Activated CD4-positive, alpha-beta memory T cell treated with anti-CD3 and anti-CD28 coated beads for 36 hours (primary cell): ENCODE measurements at regions not wholly inside any gene's neighbourhood (a gene's known extent, or its start where the extent isn't known, plus 50 kb on each side); places are given as distances from the start of the nearest gene placed in this dataset.
"Not testable (repeated sequence)": the region's sequence is repeated elsewhere in the genome, so short reads cannot be mapped to it uniquely, and the experiment has no call there.

Experiments used
- CTCF ChIA-PET: fragments of 350-600 bp; sonication (Branson Sonifier 250); formaldehyde crosslinking; loops from one replicate; lab custom pipeline; 2021; ENCODE audit warnings: antibody characterized with exemption, inconsistent platforms; lab: Charles Lee
- POLR2A ChIA-PET: fragments of 350-600 bp; sonication (Branson Sonifier 250); formaldehyde crosslinking; loops from one replicate; lab custom pipeline; 2021; ENCODE audit warnings: antibody characterized with exemption; lab: Charles Lee
- DNase-seq: peaks from one replicate; pipeline ENCODE4 v3.0.0-alpha.2; 2020
- H3K27ac Mint-ChIP-seq: one replicate; pipeline ENCODE4 v1.8.0; 2021; ENCODE audit warnings: mixed read lengths
- H3K27me3 Mint-ChIP-seq: one replicate; pipeline ENCODE4 v1.8.0; 2021; ENCODE audit warnings: mixed read lengths
- H3K36me3 Mint-ChIP-seq: one replicate; pipeline ENCODE4 v1.8.0; 2021; ENCODE audit warnings: mixed read lengths
- H3K4me1 Mint-ChIP-seq: one replicate; pipeline ENCODE4 v1.8.0; 2021; ENCODE audit warnings: low read depth, mixed read lengths
- H3K4me3 Mint-ChIP-seq: one replicate; pipeline ENCODE4 v1.8.0; 2021; ENCODE audit warnings: mild to moderate bottlenecking, mixed read lengths
- H3K9me3 Mint-ChIP-seq: one replicate; pipeline ENCODE4 v1.8.0; 2021; ENCODE audit warnings: mixed read lengths
- intact Hi-C: fragments of 100-400 bp; cut with micrococcal nuclease; formaldehyde crosslinking; loops from one replicate; pipeline ENCODE4 v1.15.1; 2023

DNA sequence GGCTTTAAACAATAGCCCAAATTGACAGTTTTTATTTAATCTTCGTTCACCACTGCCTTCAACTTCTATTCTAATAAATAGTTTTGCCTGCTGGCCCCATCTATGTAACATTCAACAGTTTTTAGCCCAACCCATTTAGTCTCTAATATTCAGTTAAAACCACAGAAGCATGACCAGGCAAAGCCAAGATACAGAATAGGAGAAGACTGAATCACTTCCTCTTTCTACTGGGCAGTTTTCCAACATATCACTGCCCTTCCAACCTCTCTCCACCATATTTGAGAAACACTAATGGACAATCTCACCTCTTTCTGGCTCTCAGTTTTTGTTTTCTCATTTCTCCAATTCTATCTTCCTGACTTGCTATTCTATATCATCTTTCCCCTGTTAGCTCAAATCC lies 352.9 kb downstream of the DNAH5 start:
- ChIA-PET POLR2A (no interaction called here), CTCF (no interaction called here)
- H3K4me3 Mint-ChIP-seq = no peak overlapping the region
- no peaks in the 10 kb centered on the region for H3K36me3 Mint-ChIP-seq
- peaks cover 10% of the 10 kb centered on the region for H3K9me3 Mint-ChIP-seq
- H3K4me1 Mint-ChIP-seq = no peaks in the 10 kb centered on the region
- no peak overlapping the region for H3K27ac Mint-ChIP-seq
- H3K27me3 Mint-ChIP-seq = no peaks in the 10 kb centered on the region
- DNase-seq = no peak
- intact Hi-C loops = no loop called here

DNA sequence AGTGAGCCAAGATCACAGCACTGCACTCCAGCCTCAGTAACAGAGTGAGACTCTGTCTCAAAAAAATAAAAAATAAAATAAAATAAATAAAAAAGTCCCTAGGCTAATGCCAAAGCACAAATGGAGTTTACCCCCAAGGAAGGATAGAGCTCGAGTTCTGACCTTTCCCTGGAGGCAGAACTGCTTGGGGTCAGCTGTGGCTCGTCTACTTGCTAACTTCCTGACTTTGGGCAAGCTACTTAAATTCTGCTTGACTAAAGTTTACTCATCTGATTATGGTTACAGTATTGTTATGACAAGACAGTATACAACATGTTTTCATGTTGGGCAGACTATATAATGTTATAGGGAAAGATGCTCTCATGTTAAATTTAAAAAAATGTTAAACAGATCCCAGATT lies 359.2 kb downstream of the DNAH5 start:
- Mint-ChIP-seq H3K27me3 (no peaks in the 10 kb centered on the region), H3K4me1 (no peaks in the 10 kb centered on the region), H3K36me3 (no peaks in the 10 kb centered on the region), H3K27ac (no peak overlapping the region), H3K9me3 (peaks cover 6% of the 10 kb centered on the region), H3K4me3 (no peak overlapping the region)
- DNase-seq = no peak
- ChIA-PET CTCF (no interaction called here), POLR2A (no interaction called here)
- intact Hi-C loops = no loop called here

DNA sequence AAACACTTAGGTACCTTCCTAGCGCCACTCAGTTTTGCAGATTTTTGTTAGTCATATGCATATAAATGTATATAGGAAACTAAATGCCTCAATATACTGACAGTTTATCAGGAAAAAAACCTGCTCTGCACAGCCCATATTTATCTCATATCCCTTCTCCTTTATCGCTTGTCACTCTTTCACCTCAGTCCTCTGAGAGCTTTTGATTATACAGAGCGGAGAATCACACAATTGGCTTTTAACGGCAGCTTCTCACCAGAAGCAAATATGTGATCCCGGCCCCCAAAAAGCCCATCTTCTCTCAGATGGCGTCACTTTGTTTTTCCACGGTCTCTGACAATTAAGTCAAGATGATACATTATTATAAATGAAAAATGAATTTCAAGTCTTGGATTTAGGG lies 362.6 kb downstream of the DNAH5 start:
- Mint-ChIP-seq H3K9me3 (peaks cover 11% of the 10 kb centered on the region), H3K4me1 (no peaks in the 10 kb centered on the region), H3K36me3 (no peaks in the 10 kb centered on the region), H3K27me3 (no peaks in the 10 kb centered on the region), H3K27ac (no peak overlapping the region), H3K4me3 (no peak overlapping the region)
- CTCF ChIA-PET = no interaction called here
- POLR2A ChIA-PET = no interaction called here
- intact Hi-C loops = no loop called here
- DNase-seq = no peak

DNA sequence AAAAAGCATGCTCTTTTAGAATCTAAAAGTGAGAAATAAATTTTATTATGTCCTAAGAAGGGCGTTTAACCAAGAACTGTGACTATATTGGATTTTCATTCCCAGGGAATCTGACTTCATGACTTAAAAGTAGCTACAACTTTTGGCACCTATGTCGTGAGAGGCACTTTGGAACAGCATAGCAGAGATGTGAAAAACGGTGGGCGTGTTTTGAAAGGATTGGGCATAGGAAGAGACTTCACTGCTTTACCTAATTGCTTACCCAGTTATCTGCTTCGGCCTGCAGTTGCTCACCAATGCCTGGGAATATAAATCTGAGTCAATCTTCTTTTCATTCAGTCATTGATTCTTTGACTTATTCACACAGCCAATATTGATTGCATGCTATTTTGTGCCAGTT lies 363.4 kb downstream of the DNAH5 start:
- POLR2A ChIA-PET = no interaction called here
- H3K4me1 Mint-ChIP-seq = no peaks in the 10 kb centered on the region

DNA sequence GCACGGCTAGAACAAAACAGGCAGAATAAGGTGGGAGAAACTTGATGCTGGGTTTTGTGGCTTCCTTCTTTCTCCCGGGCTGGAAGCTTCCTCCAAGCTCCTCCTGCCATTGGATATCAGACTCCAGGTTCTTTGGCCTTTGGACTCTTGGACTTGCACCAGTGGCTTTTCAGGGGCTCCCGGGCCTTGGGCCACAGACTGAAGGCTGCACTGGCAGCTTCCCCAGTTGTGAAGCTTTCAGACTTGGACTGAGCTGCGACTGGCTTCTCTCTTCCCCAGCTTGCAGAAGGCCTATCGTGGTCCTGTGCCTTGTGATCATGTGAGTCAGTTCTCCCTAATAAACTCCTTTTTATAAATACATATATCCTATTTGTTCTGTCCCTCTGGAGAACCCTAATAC lies 364.4 kb downstream of the DNAH5 start:
- H3K4me1 Mint-ChIP-seq = no peaks in the 10 kb centered on the region
- H3K27ac Mint-ChIP-seq = no peak overlapping the region
- DNase-seq = no peak
- ChIA-PET CTCF (no interaction called here), POLR2A (no interaction called here)
- H3K27me3 Mint-ChIP-seq = no peaks in the 10 kb centered on the region
- peaks cover 11% of the 10 kb centered on the region for H3K9me3 Mint-ChIP-seq
- no peak overlapping the region for H3K4me3 Mint-ChIP-seq
- intact Hi-C loops = no loop called here
- no peaks in the 10 kb centered on the region for H3K36me3 Mint-ChIP-seq

More for the DNA sequence above, 363.4 kb downstream of the DNAH5 start:
- no peaks in the 10 kb centered on the region for H3K27me3 Mint-ChIP-seq
- no peaks in the 10 kb centered on the region for H3K36me3 Mint-ChIP-seq
- H3K9me3 Mint-ChIP-seq = peaks cover 11% of the 10 kb centered on the region
- no peak for DNase-seq
- CTCF ChIA-PET = no interaction called here
- intact Hi-C loops = no loop called here
- no peak overlapping the region for H3K27ac Mint-ChIP-seq
- H3K4me3 Mint-ChIP-seq = no peak overlapping the region

DNA sequence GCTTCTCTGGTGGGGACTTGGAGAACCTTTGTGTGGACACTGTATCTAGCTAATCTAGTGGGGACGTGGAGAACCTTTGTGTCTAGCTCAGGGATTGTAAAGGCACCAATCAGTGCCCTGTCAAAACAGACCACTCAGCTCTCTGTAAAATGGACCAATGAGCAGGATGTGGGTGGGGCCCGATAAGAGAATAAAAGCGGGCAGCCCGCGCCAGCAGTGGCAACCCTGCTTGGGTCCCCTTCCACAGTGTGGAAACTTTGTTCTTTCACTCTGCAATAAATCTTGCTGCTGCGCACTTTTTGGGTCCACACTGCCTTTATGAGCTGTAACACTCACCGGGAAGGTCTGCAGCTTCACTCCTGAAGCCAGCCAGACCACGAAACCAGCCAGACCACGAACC lies 365.4 kb downstream of the DNAH5 start:
- DNase-seq, H3K36me3 Mint-ChIP-seq, POLR2A ChIA-PET, H3K27me3 Mint-ChIP-seq, H3K4me3 Mint-ChIP-seq, H3K27ac Mint-ChIP-seq, H3K4me1 Mint-ChIP-seq, H3K9me3 Mint-ChIP-seq, intact Hi-C loops, CTCF ChIA-PET: not testable (repeated sequence)

DNA sequence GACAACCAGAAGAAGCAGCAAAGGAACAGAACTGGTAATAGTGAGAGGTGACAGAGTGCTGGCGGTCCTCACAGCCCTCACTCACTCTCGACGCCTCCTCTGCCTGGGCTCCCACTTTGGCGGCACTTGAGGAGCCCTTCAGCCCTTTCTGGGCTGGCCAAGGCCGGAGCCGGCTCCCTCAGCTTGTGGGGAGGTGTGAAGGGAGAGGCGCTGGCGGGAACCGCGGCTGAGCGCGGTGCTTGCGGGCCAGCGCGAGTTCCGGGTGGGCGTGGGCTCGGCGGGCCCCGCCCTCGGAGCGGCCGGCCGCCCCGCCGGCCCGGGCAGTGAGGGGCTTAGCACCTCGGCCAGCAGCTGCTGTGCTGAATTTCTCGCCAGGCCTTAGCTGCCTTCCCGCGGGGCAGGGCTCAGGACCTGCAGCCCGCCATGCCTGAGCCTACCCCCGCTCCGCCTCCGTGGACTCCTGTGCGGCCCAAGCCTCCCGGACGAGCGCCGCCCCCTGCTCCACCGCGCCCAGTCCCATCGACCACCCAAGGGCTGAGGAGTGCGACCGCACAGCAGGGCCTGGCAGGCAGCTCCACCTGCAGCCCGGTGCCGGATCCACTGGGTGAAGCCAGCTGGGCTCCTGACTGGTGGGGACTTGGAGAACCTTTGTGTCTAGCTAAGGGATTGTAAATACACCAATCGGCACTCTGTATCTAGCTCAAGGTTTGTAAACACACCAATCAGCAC lies 366.0 kb downstream of the DNAH5 start:
- intact Hi-C loops, H3K27me3 Mint-ChIP-seq, H3K4me1 Mint-ChIP-seq, H3K4me3 Mint-ChIP-seq, DNase-seq, CTCF ChIA-PET, H3K36me3 Mint-ChIP-seq, H3K27ac Mint-ChIP-seq, H3K9me3 Mint-ChIP-seq, POLR2A ChIA-PET: not testable (repeated sequence)

DNA sequence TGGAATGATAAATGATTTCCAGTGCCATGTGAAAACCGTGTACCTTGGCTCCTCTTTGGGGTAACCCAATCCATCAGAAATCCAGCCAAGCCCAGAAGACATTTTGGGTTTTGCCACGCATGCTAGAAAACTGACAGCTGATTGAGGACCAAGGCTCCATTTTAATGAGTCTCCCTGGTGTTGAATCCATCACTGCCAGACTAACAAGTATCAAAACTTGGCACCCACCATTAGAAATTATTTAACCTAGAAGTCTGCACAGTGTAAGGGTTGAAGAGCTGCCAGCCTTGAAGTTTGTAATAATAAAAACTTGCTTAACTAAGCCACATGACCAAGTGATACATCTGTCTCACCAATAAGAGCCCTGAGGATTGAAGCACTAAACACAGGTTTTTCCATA lies 369.9 kb downstream of the DNAH5 start:
- POLR2A ChIA-PET = no interaction called here
- DNase-seq = no peak
- Mint-ChIP-seq H3K36me3 (no peaks in the 10 kb centered on the region), H3K27ac (no peak overlapping the region), H3K27me3 (no peaks in the 10 kb centered on the region), H3K4me1 (no peaks in the 10 kb centered on the region), H3K4me3 (no peak overlapping the region), H3K9me3 (peaks cover 8% of the 10 kb centered on the region)
- intact Hi-C loops = no loop called here
- CTCF ChIA-PET = no interaction called here

DNA sequence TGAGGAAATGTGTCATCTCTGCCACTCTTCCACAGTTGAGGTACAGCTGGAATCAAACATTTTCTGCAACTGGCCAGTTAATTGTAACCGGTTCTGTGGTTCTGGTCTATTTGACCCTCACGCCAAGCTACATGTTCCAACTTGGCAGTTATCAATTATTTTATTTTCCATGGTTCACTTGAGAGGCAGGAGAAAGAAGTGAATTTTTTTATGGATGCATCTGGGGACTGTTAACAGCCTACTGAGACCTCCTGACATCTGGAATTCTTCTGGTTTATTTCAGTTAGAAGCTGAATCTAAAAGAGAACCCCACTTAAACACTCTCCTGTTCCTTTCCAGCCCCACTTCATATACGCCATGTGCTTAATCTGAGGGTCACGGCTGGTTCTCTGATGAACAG lies 372.3 kb downstream of the DNAH5 start:
- no peak for DNase-seq
- Mint-ChIP-seq H3K9me3 (no peaks in the 10 kb centered on the region), H3K36me3 (no peaks in the 10 kb centered on the region), H3K4me3 (no peak overlapping the region), H3K27ac (no peak overlapping the region), H3K27me3 (no peaks in the 10 kb centered on the region), H3K4me1 (no peaks in the 10 kb centered on the region)
- intact Hi-C loops = no loop called here
- POLR2A ChIA-PET = no interaction called here
- CTCF ChIA-PET = no interaction called here

DNA sequence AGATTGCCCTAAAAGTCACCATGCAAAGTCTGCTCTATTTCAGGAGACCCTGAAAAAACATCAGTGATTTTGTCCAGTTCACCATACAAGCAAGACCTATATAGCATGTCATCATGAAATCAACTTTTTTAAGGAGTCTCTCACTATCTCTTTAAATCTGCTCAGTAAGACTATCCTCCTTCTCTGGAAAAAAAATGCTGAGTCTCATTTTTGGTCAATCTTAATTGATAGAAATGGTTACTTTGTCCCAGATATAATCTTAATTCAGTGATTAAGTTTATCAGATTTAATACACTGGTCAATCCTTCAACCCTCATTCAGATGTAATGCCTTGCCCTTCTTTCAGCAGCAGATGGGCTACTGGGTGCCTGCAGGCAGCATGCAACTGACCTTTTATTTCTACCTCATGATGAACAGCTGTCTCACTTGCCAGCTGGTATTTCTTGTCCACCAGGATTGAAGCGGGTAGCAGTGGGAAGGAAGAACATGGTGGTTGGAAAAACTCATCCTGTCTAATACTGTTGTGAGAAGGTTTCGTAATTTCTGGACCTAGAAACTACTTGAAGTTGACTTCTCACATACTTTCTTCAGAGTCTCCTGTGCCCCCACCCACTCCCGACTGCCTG lies 375.3 kb downstream of the DNAH5 start:
- peaks cover 6% of the 10 kb centered on the region for H3K9me3 Mint-ChIP-seq
- H3K36me3 Mint-ChIP-seq = no peaks in the 10 kb centered on the region
- ChIA-PET CTCF (no interaction called here), POLR2A (no interaction called here)
- no peak overlapping the region for H3K27ac Mint-ChIP-seq
- intact Hi-C loops = no loop called here
- no peaks in the 10 kb centered on the region for H3K27me3 Mint-ChIP-seq
- DNase-seq = no peak
- H3K4me1 Mint-ChIP-seq = no peaks in the 10 kb centered on the region
- no peak overlapping the region for H3K4me3 Mint-ChIP-seq

DNA sequence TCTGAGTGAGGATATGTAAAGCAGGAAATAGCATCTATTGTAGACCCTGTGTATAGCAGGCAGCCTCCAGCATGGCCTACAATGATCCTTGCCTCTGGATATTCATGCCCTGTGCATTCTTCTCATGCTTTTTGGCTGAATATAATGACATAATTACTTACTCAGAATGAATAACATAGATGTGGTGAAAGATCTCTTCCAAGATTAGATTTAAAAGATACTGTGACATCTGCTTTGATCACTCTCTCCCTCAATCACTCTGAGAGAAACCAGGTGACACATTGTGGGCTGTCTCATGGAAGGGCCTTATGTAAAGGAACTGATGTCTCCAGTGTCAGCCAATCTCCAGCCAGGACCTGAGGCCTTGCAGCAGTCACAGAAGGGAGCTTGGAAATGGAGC lies 376.7 kb downstream of the DNAH5 start:
- no peaks in the 10 kb centered on the region for H3K36me3 Mint-ChIP-seq
- H3K4me1 Mint-ChIP-seq = no peaks in the 10 kb centered on the region
- no peak overlapping the region for H3K4me3 Mint-ChIP-seq
- DNase-seq = no peak
- H3K27me3 Mint-ChIP-seq = no peaks in the 10 kb centered on the region
- H3K9me3 Mint-ChIP-seq = peaks cover 9% of the 10 kb centered on the region
- no peak overlapping the region for H3K27ac Mint-ChIP-seq
- ChIA-PET CTCF (no interaction called here), POLR2A (no interaction called here)
- intact Hi-C loops = no loop called here

DNA sequence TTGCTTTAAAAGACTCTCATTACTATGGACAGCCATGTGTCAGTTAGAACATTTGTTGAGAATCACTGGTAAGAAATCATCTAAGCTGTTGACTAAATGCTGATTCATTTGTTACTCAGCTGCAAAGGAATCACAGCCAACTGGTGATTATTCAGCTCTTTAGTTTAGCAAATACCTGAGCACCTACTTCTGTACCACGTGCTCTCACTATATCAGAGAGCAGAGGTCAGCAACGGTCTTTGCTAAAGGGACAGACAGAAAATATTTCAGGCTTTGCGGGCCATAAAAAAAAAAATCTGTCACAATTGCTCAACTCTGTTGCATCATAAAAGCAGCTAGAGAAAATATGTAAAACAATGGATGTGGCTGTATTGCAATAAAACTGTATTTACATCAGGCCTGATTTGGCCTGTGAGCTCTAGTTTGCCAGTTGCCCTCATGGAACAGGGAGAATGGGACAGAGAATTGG lies 377.6 kb downstream of the DNAH5 start:
- no peaks in the 10 kb centered on the region for H3K36me3 Mint-ChIP-seq
- ChIA-PET CTCF (no interaction called here), POLR2A (no interaction called here)
- no peaks in the 10 kb centered on the region for H3K27me3 Mint-ChIP-seq
- intact Hi-C loops = no loop called here
- no peak overlapping the region for H3K4me3 Mint-ChIP-seq
- H3K9me3 Mint-ChIP-seq = peaks cover 9% of the 10 kb centered on the region
- no peak overlapping the region for H3K27ac Mint-ChIP-seq
- no peak for DNase-seq
- H3K4me1 Mint-ChIP-seq = no peaks in the 10 kb centered on the region

DNA sequence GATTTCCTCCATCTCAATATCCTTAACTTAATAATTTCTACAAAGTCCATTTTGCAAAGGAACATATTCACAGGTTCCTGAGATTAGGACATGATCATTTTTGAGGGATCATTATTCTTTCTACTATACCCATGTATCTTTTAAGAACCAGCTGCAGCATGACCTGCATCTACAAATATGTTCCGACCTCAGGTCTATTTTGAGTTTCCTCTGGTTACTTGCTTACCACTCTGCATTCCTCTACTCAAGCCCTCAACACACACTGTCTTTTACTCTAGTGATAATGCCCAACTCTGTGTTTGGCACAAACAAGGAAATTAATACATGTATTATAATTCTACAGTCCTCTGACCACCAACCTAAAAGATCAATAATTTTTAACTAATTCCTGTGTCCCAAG lies 386.1 kb downstream of the DNAH5 start:
- no peak overlapping the region for H3K4me3 Mint-ChIP-seq
- intact Hi-C loops = no loop called here
- H3K27ac Mint-ChIP-seq = no peak overlapping the region
- H3K4me1 Mint-ChIP-seq = no peaks in the 10 kb centered on the region
- no peaks in the 10 kb centered on the region for H3K27me3 Mint-ChIP-seq
- ChIA-PET POLR2A (no interaction called here), CTCF (no interaction called here)
- no peaks in the 10 kb centered on the region for H3K36me3 Mint-ChIP-seq
- peaks cover 12% of the 10 kb centered on the region for H3K9me3 Mint-ChIP-seq
- no peak for DNase-seq
